Endodermal cell (in vitro differentiated cells): ENCODE measurements at regions not wholly inside any gene's neighbourhood (a gene's known extent, or its start where the extent isn't known, plus 50 kb on each side); places are given as distances from the start of the nearest gene placed in this dataset.

Experiments
- DNase-seq: peaks from one replicate; pipeline ENCODE4 v3.0.0-alpha.2; 2017
- H3K27ac ChIP-seq: 2 replicates; pipeline ENCODE4 v1.5.1; 2013; ENCODE audit warnings: mild to moderate bottlenecking, low read depth, low read length, moderate library complexity
- H3K27me3 ChIP-seq: 2 replicates; pipeline ENCODE4 v1.6.1; 2013; ENCODE audit warnings: mild to moderate bottlenecking, low read length, moderate library complexity; ENCODE audit not compliant: insufficient read depth, control insufficient read depth, poor library complexity, severe bottlenecking
- H3K36me3 ChIP-seq: 2 replicates; pipeline ENCODE4 v1.7.0; 2013; ENCODE audit warnings: mild to moderate bottlenecking, low read length, moderate library complexity; ENCODE audit not compliant: control insufficient read depth, insufficient read depth
- H3K4me1 ChIP-seq: one replicate; pipeline ENCODE4 v1.7.0; 2013; ENCODE audit warnings: low read length; ENCODE audit not compliant: control insufficient read depth, insufficient read depth
- H3K4me3 ChIP-seq: 2 replicates; pipeline ENCODE4 v1.5.1; 2013; ENCODE audit warnings: mild to moderate bottlenecking, low read length, moderate library complexity
- H3K9ac ChIP-seq: 2 replicates; pipeline ENCODE4 v1.6.1; 2013; ENCODE audit warnings: mild to moderate bottlenecking, low read length, moderate library complexity; ENCODE audit not compliant: poor library complexity, severe bottlenecking; ENCODE audit errors: extremely low read depth
- H3K9me3 ChIP-seq: 2 replicates; pipeline ENCODE4 v1.6.1; 2013; ENCODE audit warnings: mild to moderate bottlenecking, low read length, moderate library complexity; ENCODE audit not compliant: control insufficient read depth
- H3K27ac Mint-ChIP-seq: 2 replicates; pipeline ENCODE4 v1.8.0; 2020; ENCODE audit warnings: mixed read lengths
- H3K27me3 Mint-ChIP-seq: 2 replicates; pipeline ENCODE4 v1.8.0; 2021; ENCODE audit warnings: mild to moderate bottlenecking, mixed read lengths; ENCODE audit not compliant: insufficient read depth
- H3K36me3 Mint-ChIP-seq: 2 replicates; pipeline ENCODE4 v1.8.0; 2020; ENCODE audit warnings: low read depth, mixed read lengths
- H3K4me1 Mint-ChIP-seq: 2 replicates; pipeline ENCODE4 v1.8.0; 2020; ENCODE audit warnings: mixed read lengths
- H3K4me3 Mint-ChIP-seq: 2 replicates; pipeline ENCODE4 v1.8.0; 2020; ENCODE audit warnings: mild to moderate bottlenecking, moderate library complexity, mixed read lengths
- H3K9me3 Mint-ChIP-seq: 2 replicates; pipeline ENCODE4 v1.8.0; 2020; ENCODE audit warnings: mild to moderate bottlenecking, mixed read lengths
- WGBS, 2 experiments: methylation state at CpG; one replicate each; pipeline versions ENCODE4 v1.1.5 to v1.1.7; 2013; ENCODE audit warnings: missing lambda C conversion rate in 2 of 2, mixed read lengths in 1 of 2; ENCODE audit not compliant: insufficient coverage in 1 of 2, insufficient read length in 1 of 2; 5-methylcytosine and 5-hydroxymethylcytosine counted together
- TF ChIP-seq, protein P1 (sequence below): fragments of 200-600 bp; sonication (generic); conservative IDR thresholded peaks from 2 replicates; pipeline ENCODE4 v1.5.0; 2021; ENCODE audit warnings: antibody characterized with exemption, mild to moderate bottlenecking

DNA sequence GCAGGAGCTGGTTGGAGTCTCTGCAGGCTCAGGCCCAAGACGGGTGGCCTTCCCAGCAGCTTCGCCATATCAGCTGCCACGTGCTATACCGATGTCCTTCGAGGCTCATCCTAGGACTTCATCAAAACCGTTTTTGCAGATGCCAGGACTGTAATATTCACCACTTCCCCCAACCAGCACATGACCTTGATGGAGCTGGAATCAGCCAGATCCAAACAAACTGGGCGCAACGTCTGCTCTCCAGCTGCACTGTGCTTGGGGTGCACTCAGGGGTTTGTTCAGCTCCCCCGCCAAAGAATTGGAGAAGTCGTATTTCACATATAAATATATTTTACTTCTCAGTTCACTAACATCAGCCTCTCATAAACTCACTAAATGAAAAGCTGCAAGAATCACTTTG, 149.5 kb upstream of the DIO3 start:
- Histone ChIP-seq H3K4me1 (no peaks in the 10 kb centered on the region), H3K4me3 (no peak overlapping the region), H3K36me3 (no peaks in the 10 kb centered on the region), H3K27me3 (no peaks in the 10 kb centered on the region), H3K9ac (no peak overlapping the region), H3K9me3 (no peaks in the 10 kb centered on the region), H3K27ac (no peak overlapping the region)
- Mint-ChIP-seq H3K36me3 (no peaks in the 10 kb centered on the region), H3K4me3 (no peak overlapping the region), H3K27ac (no peak overlapping the region), H3K4me1 (peaks cover 8% of the 10 kb centered on the region), H3K27me3 (peaks cover 9% of the 10 kb centered on the region), H3K9me3 (no peaks in the 10 kb centered on the region)
- DNase-seq = no peak
- TF ChIP-seq, protein P1, sequence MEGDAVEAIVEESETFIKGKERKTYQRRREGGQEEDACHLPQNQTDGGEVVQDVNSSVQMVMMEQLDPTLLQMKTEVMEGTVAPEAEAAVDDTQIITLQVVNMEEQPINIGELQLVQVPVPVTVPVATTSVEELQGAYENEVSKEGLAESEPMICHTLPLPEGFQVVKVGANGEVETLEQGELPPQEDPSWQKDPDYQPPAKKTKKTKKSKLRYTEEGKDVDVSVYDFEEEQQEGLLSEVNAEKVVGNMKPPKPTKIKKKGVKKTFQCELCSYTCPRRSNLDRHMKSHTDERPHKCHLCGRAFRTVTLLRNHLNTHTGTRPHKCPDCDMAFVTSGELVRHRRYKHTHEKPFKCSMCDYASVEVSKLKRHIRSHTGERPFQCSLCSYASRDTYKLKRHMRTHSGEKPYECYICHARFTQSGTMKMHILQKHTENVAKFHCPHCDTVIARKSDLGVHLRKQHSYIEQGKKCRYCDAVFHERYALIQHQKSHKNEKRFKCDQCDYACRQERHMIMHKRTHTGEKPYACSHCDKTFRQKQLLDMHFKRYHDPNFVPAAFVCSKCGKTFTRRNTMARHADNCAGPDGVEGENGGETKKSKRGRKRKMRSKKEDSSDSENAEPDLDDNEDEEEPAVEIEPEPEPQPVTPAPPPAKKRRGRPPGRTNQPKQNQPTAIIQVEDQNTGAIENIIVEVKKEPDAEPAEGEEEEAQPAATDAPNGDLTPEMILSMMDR = no peak
- 94 to 100% methylated on average over 2 to 10 of the region's 10 CpGs for WGBS, 2 experiments

DNA sequence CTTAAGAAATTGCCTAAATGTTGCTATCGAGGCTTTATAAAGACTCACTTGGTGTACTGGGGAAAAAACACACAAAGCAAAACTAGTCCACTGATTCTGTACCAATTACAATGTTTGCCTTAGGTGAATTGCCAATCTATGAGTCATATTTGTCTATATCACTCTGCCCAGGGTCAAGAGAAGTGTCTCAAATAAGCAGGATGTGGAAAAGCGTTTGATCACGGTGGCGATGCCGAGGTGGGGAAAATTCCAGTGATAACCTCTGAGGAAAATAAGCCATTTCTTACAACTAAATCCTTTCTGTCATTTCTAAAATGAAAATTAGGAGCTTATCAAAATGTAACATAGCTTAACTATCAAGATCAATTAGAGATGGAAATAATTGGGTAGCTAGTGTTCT, 148.6 kb upstream of the DIO3 start:
- Histone ChIP-seq H3K4me1 (no peaks in the 10 kb centered on the region), H3K36me3 (no peaks in the 10 kb centered on the region), H3K27me3 (no peaks in the 10 kb centered on the region), H3K27ac (no peak overlapping the region), H3K9me3 (no peaks in the 10 kb centered on the region), H3K9ac (no peak overlapping the region), H3K4me3 (no peak overlapping the region)
- no peaks in the 10 kb centered on the region for H3K9me3 Mint-ChIP-seq
- TF ChIP-seq, protein P1 = no peak
- peaks cover 8% of the 10 kb centered on the region for H3K4me1 Mint-ChIP-seq
- no peak overlapping the region for H3K4me3 Mint-ChIP-seq
- DNase-seq = no peak
- WGBS, 2 experiments = 90 to 92% methylated on average over 4 to 5 of the region's 5 CpGs
- H3K36me3 Mint-ChIP-seq = no peaks in the 10 kb centered on the region
- H3K27me3 Mint-ChIP-seq = peaks cover 7% of the 10 kb centered on the region
- no peak overlapping the region for H3K27ac Mint-ChIP-seq

DNA sequence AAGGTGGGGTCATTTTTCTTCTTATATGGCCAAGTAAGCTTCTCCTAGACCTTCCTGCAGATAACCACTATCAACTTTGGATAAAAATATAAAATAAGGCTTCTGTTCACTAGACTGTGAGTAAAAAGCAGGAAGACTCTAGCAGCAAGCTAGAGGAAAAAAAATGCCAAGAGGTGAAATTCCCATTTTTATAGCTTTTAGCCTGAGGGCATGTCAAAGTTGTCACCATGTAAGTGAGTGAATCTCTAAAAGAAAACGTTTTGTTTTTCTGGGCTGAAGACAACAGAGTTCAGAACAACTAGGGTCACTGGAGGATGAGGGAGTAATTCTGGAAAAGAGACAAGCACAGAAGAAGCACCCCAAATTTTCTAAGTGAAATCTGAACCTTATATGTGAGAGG, 143.9 kb upstream of the DIO3 start:
- Mint-ChIP-seq H3K27me3 (peaks cover 4% of the 10 kb centered on the region), H3K27ac (no peak overlapping the region), H3K36me3 (no peaks in the 10 kb centered on the region), H3K9me3 (peaks cover 6% of the 10 kb centered on the region), H3K4me1 (no peaks in the 10 kb centered on the region), H3K4me3 (no peak overlapping the region)
- no peaks in the 10 kb centered on the region for H3K27me3 ChIP-seq
- H3K4me1 ChIP-seq = no peaks in the 10 kb centered on the region
- H3K27ac ChIP-seq = no peak overlapping the region
- H3K9me3 ChIP-seq = no peaks in the 10 kb centered on the region
- no peak for DNase-seq
- no peak overlapping the region for H3K4me3 ChIP-seq
- H3K9ac ChIP-seq = no peak overlapping the region
- TF ChIP-seq, protein P1 = no peak
- H3K36me3 ChIP-seq = no peaks in the 10 kb centered on the region
- 39 to 57% methylated on average over 1 of the region's 1 CpG for WGBS, 2 experiments
